Stimulated activated CD4-positive, alpha-beta T cell treated with anti-CD3 and anti-CD28 coated beads, Interleukin-1b, Interleukin-23, amount 100 ng/mL, for 1 hour (primary cell): ENCODE measurements at regions not wholly inside any gene's neighbourhood (a gene's known extent, or its start where the extent isn't known, plus 50 kb on each side); places are given as distances from the start of the nearest gene placed in this dataset.
"Not testable (repeated sequence)": the region's sequence is repeated elsewhere in the genome, so short reads cannot be mapped to it uniquely, and the experiment has no call there.

Experiments used
- DNase-seq, 2 donors: peaks; one replicate each; pipeline ENCODE4 v3.0.0-alpha.2; 2020; ENCODE audit warnings: low read depth in 2 of 2

DNA sequence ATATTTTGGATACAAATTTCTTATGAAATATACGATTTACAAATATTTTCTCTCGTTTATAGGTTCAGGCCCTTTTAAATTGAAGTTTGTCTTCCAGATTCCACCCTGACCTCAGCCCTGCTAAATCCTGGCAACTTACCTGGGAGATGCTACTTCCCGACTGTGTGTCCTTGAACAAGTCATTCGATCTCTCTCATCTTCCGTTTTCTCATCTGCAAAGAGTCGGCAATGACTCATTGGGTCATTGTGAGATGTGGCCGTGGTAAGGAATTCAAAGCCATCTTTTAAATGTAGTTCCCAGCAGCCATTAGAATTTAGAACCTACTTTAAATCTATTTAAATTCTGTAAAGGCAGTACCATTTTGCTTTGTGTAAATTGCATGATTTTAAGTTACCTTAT, 72.5 kb downstream of the LHX2 start:
- no peak for DNase-seq

DNA sequence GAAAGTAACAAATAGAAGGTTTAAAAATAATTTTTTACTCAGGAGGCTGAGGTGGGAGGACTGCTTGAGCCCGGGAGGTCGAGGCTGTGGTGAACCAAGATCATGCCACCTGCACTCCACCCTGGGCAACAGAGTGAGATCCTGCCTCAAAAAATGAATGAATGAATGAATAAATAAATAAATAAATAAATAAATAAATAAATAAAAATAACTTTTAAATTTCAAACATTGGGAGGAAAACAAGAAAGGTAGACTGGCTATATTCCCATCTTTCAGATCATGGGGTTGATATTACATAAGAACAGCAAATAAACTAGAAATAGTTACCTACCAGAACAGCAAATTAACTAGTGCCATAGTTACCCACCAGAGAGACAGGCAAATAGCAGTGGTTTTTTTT, 75.7 kb downstream of the LHX2 start:
- no peak for DNase-seq

DNA sequence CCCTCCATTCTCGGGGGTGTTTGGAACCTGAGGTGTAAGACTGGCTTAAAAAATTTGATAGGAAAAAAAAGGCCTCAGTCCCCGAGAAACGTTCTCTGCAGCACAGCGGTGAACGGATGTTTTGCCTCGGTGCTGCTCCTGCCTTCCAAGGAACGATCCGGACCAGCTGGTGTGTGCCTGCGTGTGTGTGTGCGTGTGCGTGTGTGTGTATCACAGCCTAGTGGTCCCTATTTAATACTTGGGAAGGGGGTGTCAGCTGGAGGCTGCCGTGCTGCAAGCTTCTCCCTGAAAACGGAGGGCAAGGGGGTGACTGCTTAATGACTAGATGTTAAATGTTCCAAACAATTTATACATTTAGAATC, 76.9 kb downstream of the LHX2 start:
- no peak for DNase-seq

DNA sequence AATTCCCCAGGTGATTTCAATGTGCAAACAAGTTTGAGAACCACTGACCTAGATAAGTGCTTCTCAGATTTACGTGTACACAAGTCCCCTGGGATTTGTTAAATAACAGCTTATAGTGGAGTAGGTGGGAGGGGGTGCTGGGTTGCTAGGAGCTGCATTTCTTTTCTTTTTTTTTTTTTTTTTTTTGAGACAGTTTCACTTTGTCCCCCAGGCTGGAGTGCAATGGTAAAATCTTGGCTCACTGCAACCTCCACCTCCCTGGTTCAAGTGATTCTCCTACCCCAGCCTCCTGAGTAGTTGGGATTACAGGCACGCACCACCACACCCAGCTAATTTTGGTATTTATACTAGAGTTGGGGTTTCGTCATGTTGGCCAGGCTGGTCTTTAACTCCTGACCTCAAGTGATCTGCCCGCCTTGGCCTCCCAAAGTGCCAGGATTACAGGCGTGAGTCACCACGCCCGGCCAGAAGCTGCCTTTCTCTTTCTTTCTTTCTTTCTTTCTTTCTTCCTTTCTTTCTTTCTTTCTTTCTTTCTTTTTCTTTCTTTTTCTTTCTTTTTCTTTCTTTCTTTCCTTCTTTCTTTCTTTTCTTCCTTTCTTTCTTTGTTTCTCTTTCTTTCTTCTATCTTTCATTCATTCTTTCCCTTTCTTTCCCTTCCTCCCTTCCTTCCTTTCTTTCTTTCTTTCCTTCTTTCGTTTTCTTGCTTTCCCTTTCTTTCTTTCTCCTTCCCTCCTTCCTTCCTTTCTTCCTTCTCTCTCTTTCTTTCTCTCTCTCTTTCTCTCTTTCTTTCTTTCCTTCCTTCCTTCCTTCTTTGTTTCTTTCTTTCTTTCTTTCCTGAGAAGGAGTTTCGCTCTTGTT, 78.3 kb downstream of the LHX2 start:
- not testable (repeated sequence) for DNase-seq

DNA sequence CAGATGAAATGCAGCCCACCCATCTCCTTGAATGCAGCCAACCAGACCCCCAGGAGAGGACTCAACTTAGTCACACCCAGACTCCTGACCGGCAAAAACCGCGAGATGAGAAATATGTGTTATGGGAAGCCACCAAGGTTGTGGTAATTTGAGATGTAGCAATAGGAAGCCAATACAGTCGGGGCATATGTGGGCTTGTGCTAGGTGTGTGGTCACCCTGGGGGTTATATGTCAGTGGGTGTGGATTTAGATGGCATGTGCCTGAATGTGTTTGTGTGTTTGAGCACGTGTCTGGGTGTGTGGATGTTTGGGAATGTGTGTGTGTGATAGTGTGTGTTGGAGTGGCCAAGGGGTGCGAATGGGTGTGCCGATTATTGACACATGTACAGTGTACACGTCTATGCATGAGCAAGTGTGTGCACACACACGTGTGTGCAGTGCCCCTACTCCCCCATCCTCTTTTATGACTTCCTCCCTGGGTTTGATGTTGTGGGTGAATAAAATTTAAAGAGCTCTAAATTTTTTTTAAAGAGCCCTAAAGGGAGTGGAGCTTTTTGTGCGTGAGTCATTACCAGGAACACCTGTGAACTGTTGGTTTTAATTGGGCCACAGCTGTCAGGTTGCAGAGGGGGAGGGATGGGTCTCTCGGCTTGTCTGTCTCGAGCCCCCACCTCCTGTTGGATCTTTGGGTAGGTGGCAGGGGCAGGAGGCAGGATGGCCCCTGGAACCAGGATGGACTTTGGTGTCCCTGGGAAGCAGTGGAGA, 86.8 kb downstream of the LHX2 start:
- no peak for DNase-seq

DNA sequence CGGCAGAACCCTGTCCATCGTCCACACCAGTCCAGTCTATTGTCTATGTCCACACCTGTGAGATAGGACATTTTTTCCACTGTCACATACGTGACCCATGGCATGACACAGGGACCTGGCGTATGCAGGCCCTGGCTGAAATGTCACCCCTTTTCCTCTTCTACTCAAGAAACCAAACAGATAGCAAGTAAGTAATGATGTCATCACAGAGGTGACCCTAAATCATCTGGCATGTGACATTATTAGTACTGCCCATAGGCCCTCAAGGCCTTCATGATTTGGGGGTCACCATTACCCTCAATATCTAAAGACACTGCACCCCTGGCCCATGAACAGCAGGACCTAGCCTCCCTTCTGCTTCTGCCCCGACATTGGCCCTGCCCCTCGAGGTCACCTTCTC, 88.3 kb downstream of the LHX2 start:
- DNase-seq, result no peak

DNA sequence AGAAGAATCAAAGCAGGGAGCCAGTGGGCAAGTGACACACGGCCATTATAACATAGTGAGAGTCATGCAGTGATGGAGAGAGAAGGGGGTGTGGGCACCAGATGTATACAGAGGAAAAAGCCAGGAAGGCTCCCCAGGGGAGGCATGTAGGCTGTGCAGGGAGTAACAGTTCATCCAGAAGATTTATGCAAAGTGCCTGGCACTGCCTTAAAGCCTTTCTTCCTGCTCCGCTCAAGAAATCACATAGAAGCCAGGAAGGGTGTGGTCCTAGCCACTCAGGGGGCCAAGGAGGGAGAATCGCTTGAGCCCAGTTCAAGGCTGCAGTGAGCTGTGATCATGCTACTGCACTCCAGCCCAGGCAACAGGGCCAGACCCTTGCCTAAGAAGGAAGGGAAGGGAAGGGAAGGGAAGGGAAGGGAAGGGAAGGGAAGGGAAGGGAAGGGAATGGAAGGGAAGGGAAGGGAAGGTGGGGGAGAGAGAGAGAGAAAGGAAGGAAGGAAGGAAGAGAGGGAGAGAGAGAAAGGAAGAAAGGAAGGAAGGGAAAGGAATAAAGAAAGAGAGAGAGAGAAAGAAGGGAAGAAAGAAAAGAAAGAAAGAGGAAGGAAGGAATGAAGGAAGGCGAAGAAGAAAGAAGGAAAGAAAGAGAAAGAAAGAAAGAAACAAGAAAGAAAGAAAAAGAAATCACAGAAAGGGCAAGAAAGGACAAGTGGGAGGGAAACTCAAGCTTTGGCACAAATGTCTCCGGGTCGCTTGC, 89.8 kb downstream of the LHX2 start:
- DNase-seq, result no peak

DNA sequence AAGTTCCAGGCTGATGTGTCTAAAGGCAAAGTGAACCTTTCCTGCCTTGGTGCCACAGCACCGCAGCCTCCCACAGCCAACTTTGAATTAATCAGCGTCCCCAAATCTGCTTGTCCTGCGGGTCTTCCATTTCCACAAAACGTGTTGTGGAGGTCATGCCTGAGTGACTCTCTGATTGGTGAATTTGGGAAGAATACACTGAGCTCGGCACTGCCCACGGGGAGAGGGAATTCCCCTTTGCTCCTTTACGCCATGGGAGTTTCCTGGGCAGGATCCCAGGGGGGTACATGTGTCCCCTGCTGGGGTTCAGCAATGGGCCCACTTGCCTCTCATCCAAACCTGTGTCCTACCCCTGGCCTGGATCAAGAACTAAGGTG, 90.4 kb downstream of the LHX2 start:
- no peak for DNase-seq

DNA sequence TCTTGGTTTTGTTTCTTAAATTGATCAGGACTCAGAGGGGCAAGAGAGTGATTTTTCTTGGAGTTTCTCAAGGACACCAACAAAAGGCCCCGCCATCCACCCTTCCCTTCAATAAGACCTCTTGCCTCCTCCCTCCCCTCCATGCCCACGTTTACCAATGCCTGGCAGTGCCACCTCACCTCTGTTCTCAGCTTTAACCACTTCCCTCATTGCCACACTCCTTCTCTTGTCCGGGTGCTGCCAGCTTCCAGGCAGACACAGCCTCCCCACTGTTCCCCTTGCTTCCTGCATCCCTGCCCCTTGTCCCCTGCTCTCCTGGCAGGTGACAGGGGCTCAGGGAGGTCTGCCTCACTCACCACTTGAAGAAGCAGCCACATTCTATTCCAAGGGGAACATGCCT, 90.8 kb downstream of the LHX2 start:
- no peak for DNase-seq

DNA sequence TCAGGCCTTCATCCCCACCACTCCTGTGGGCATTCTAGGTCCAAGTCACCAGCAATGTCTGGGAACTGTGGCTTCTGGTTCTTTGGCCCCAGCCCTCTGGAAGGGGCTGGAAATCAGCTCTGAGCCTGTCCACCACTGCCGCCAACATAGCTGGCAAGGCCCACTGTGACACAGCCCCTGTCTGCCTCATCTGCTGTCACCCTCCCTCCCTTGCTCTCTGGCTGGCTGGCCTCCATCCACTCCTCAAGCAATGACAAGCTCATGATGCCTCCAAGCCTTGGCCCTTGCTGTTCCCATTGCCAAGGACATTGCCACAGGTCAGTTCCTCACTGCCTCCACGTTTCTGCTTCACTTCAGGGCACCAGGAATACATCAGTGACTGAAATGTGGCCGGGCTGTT, 93.7 kb downstream of the LHX2 start:
- no peak for DNase-seq

DNA sequence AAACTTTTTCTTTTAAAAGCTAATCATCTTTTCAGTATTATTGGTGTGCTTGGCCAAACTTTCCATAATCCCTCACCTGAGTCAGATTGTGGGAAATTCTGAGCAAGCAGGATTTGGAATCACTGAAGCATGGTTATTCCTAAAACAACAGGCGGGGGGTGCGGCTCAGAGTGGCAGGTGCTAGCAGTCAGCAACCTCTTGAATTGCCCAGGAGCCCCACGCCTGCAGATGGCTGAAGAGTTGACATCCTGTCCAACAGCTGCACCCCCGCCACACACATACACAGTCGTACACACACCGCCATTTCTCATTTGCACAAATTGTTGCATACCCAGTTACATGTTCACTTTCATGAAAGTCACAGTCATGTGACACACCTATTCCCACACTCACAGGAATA, 96.6 kb downstream of the LHX2 start:
- no peak for DNase-seq

DNA sequence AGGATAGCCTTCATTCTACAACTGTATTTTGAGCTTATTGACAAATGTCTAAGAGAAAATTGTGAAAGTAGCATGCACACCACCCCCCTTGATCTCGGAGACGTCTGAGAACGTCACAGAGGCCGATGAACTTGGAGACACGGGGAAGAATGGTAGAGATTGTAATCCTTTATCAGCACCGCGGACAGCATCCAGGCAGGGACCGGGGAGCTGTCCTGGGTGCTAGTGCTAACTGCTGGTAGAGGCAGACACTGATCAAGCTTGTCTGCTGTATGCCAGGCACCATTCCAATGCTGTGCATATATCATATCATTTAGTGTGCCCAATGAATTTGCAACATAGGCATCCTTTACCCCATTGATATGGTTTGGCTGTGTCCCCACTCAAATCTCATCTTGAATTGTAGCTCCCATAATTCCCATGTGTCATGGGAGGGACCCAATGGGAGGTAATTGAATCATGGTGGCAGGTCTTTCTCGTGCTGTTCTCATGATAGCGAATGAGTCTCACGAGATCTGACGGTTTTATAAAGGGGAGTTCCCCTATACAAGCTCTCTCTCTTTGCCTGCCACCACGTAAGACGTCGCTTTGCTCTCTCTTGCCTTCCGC, 98.8 kb downstream of the LHX2 start:
- DNase-seq, result no peak

DNA sequence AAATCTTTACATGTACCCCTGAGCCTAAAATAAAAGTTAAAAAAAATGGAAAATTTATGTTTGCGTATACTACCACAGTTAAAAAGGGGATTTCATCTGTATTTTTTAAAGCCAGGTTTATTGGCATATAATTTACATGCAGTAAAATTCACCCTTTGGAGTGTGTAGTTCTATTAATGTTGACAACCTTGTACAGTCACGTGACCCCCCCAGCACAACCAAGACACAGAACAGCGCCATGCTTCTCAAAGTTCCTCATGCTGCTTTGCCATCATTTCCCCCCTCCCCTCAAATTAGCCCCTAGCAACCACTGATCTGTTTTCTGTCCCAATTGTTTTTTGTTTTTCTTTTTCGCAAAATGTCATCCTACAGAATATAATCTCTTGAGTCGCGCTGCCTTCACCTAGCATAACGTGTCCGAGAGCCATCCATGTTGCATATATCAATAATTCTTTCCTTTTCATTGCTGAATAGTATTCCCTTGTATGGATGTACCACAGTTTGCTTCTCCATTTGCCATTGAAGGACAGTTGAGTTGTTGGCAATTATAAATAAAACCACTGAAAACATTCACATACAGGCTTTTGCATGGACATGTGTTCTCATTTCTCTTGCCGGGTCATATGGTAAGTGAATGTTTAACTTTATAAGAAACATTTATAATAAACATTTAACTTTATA, 105.3 kb downstream of the LHX2 start:
- DNase-seq, result no peak

DNA sequence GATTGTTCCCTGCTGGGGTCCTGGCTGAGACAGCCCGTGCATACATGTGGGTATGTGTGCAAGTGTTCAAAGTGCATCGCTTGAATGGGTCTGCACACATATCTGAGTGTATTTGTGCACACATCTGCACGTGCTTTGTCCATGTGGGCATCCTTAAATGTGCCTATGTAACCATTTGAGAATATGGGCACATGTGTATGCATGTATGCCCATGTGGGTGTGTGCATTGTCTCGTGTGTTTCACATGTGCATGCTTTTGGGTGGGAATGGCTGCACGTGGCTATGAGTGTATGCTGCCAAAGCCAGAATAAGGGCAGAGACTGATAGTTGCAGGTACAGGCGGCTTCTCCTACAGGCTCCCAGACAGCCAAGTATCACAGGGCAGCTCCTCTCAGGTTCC, 107.3 kb downstream of the LHX2 start:
- no peak for DNase-seq

DNA sequence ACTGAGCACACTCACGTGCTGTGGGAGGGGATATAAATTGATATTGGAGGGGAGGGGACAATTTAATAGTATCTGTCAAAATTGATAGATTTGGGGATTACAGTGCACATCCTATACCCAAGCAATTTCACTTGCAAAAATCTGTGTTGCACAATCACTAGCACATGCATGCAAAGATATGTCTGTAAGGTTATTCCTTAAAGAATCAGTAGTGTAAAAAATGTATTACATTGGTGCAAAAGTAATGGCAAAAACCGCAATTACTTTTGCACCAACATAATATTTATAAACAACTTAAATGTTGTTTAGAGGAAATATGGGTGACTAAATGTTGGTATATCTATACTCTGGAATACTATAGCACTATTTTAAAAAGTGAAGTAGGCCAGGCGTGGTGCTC, 108.7 kb downstream of the LHX2 start:
- DNase-seq, result no peak

DNA sequence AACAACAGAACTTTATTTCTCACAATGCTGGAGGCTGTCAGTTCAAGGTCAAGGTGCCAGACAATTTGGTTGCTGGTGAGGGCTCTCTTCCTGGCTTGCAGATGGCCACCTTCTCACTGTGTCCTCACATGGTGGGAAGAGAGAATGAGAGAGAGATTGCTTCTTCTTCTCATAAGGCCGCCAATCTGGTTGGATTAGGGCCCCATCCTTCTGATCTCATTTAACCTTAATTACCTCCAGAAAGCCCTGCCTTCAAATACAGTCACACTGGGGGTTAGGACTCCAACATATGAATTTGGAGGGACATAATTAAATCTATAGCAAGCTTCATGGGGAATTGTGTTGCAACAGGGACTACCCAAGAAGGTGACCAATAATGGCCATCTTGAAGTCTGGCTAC, 110.2 kb downstream of the LHX2 start:
- no peak for DNase-seq

DNA sequence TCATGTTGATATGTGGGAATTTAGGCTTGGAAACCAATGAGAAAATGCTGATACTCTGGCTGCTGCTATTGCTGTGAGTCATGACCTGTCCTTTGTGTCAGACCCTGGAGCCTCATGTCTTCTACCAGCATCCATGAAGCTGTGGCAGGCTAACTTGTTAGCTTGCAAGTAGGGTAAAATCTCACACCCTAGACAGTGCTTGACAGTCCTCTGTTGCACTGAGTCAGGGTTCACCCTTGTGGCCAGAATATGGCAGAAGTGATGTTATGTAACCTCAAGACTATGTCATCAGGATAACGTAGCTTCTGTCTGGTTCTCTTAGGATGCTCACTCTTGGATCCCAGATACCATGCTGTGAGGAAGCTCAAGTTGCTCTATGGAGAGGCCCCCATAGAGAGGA, 110.8 kb downstream of the LHX2 start:
- no peak for DNase-seq

DNA sequence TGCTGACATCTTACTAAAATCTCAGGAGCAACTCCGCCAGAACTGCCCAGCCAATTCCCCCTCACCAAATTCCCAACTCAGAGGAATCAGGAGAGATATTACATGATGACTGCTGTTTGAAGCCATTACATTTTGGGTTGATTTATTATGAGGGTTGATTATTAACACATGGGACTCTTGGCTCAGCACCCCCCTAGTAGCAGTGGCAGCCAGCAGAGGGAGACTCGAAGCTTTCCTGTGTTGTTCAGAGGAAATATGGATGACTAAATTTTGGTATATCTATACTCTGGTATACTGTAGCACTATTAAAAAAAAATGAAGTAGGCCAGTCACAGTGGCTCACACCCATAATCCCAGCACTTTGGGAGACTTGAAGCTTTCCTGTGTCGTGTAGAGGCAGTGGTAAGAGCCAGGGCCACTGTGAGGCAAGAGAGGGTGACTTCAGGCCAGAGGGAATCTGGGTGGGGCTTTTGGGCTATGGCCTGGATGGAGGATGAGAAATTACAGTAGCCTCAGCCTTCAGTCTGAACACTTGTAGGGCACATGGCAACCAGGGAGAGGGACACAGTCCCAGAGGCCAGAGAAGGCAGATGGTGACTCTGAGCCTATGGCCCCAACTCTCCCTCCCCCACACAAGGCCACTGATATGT, 111.4 kb downstream of the LHX2 start:
- no peak for DNase-seq

DNA sequence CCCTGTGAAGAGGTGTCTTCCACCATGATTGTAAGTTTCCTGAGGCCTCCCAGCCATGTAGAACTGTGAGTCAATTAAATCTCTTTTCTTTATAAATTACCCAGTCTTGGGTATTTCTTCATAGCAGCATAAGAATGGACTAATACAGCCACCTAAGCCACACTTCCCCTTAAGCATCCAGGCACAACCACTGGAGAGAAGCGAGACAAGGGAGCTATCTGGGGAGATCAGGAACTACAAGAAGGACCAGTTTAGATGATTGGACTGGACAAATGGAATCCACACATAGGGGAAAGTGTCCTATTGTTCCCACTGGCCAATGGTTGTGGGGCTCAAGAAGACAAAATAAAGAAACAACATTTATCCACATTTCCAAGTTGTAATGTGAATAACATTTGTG, 112.1 kb downstream of the LHX2 start:
- DNase-seq, result not testable (repeated sequence)

DNA sequence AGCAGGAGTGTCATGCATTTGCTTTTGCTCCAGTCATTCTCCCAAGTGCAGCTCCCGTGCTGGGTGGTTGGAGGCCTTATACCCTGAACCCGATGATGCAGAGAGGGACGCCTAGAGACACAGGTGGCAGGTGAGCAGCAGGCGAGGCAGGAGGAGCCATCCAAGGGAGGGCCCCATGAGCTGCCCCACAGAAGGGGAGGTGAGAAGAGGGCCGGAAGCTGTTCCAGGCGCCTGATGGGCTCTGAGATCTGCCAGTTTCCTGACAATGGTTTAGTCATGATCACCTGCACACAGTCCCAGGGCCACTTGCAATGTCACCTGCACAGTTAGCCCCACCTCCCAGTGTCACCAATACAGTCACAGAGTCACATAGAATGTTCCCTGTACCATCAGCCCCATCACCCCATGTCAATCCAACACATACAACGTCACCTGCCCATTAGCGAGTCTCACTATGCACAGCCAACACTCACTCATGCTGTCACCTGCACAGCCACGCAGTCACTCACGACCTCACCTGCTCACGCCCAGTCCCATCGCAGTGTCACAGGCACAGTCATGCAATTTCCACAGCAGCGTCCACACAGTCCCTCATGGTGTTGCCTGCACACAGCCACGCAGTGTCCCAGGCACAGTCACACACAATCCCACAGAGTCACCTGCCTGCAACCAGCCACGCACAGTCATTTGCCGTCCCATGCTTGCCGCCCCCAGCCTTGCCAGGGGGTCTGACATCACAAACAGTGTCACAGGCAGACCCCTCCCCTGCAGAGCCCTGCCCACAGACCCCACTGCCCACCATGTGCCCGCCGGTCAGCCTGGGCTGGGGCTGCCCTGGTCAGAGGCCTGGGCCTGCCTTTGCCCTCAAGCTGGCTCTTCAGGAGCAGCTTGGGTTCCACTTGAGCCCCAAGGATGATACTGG, 113.4 kb downstream of the LHX2 start:
- DNase-seq, result no peak
